Keratinocyte (primary cell): ENCODE measurements at regions not wholly inside any gene's neighbourhood (a gene's known extent, or its start where the extent isn't known, plus 50 kb on each side); places are given as distances from the start of the nearest gene placed in this dataset.

ENCODE experiments used
- EZH2 ChIP-seq: IDR thresholded peaks from one replicate; pipeline ENCODE4 v1.6.1; 2012; ENCODE audit warnings: inconsistent platforms, mild to moderate bottlenecking, low read length, moderate library complexity
- TF ChIP-seq, protein P1 (sequence below), 3 experiments: IDR thresholded peaks in 1 of 3; conservative IDR thresholded peaks in 1 of 3; optimal IDR thresholded peaks in 1 of 3; 2 replicates in 2 of 3; 3 replicates in 1 of 3; pipeline versions ENCODE3 to v1.5.1; 2011; ENCODE audit warnings: low read length in 3 of 3, mild to moderate bottlenecking in 3 of 3, moderate library complexity in 2 of 3, control low read depth in 1 of 3, inconsistent platforms in 1 of 3; ENCODE audit not compliant: insufficient read depth in 2 of 3; ENCODE audit errors: extremely low read depth in 1 of 3

DNA sequence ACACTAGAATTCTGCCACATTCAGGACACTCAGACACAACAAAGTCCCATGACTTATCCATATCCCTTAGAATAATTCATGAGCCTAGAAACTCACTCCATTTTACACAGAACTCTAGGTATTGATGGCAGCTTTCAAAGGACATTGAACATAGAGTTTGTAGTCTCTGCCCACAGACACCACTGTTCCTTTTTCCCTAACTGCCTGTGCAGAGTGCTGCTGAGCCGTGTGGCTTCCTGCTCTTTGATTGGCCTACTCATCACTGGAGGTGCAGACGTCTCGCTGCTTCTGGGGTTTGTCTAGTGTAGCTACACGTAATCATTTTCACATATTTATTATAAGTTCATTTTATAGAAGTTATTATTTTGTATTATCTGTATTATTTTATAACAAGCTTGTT, 407.6 kb downstream of the PREX1 start:
- TF ChIP-seq, protein P1, sequence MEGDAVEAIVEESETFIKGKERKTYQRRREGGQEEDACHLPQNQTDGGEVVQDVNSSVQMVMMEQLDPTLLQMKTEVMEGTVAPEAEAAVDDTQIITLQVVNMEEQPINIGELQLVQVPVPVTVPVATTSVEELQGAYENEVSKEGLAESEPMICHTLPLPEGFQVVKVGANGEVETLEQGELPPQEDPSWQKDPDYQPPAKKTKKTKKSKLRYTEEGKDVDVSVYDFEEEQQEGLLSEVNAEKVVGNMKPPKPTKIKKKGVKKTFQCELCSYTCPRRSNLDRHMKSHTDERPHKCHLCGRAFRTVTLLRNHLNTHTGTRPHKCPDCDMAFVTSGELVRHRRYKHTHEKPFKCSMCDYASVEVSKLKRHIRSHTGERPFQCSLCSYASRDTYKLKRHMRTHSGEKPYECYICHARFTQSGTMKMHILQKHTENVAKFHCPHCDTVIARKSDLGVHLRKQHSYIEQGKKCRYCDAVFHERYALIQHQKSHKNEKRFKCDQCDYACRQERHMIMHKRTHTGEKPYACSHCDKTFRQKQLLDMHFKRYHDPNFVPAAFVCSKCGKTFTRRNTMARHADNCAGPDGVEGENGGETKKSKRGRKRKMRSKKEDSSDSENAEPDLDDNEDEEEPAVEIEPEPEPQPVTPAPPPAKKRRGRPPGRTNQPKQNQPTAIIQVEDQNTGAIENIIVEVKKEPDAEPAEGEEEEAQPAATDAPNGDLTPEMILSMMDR (optimal IDR thresholded peaks at IDR 0.05 in 1 of 3, IDR thresholded peaks at IDR 0.05 in 1 of 3, conservative IDR thresholded peaks at IDR 0.05 in 1 of 3; ENCODE audit: extremely low read depth in 1 of 3, insufficient read depth in 2 of 3, low read length in 3 of 3): no peak
- no peak for TF ChIP-seq EZH2
